OCI-LY7 (cell line): ENCODE measurements at regions not wholly inside any gene's neighbourhood (a gene's known extent, or its start where the extent isn't known, plus 50 kb on each side); places are given as distances from the start of the nearest gene placed in this dataset.

Experiments used
- CTCF ChIP-seq: fragments of 200-600 bp; sonication (generic); conservative IDR thresholded peaks from 2 replicates; pipeline ENCODE4 v1.5.1; 2014; ENCODE audit warnings: mild to moderate bottlenecking, antibody characterized with exemption, low read length, moderate library complexity, mixed read lengths
- EZH2phosphoT487 ChIP-seq: fragments of 200-600 bp; sonication (generic); IDR thresholded peaks from 2 replicates; pipeline ENCODE4 v1.6.1; 2018; ENCODE audit warnings: low read depth, borderline replicate concordance, mild to moderate bottlenecking, mixed run types, antibody characterized with exemption, low read length, moderate library complexity, mixed read lengths

- TF ChIP-seq CTCF (no peak), EZH2phosphoT487 (no peak)
Measured at GRCh38 chr6:90849686-90850085, 262.8 kb upstream of the MAP3K7 start.
